ENCODE measurements at regions not wholly inside any gene's neighbourhood (a gene's known extent, or its start where the extent isn't known, plus 50 kb on each side); places are given as distances from the start of the nearest gene placed in this dataset.

DNA sequence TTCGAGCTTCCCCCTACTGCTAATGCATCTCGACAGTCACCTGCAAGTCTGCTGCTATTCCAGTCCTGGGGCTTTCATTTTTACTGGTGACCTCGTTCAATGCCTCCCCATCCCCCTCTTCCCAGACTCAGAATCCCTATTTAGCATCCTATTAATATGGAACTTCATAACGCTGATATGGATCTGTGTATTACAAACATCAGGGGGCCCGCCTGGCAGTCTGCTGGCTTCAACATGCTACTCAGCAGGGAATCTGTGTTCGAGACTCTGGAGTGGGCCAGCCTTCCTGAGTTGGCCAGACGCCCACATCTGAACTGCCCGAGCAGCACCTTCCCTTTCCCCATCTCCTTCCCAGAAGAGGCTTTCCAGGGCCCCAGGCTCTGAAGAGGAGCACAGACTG is 173.9 kb upstream of the PPARGC1A start:
- POLR2A ChIA-PET (ENCODE audit: partially characterized antibody): no interaction called here
- Mint-ChIP-seq H3K4me1 (no peaks in the 10 kb centered on the region), H3K27ac (no peak overlapping the region), H3K36me3 (no peaks in the 10 kb centered on the region), H3K9me3 (peaks cover 0 to 9% (median 1%) of the 10 kb centered on the region in 8 donors), H3K4me3 (no peak overlapping the region), H3K27me3 (no peaks in the 10 kb centered on the region)
- Histone ChIP-seq H3K4me1 (ENCODE audit: insufficient read depth, low read length) (no peaks in the 10 kb centered on the region), H3K27me3 (ENCODE audit: insufficient read depth, low read length) (no peaks in the 10 kb centered on the region), H3K9me3 (ENCODE audit: control insufficient read depth in 1 of 2, low read length in 2 of 2) (no peaks in the 10 kb centered on the region), H3K36me3 (ENCODE audit: insufficient read depth, low read length) (no peaks in the 10 kb centered on the region), H3K27ac (ENCODE audit: low read depth, low read length) (no peak overlapping the region), H3K4me3 (ENCODE audit: low read length in 2 of 2) (no peak overlapping the region)
- CTCF ChIA-PET (ENCODE audit: partially characterized antibody): no interaction called here
- no peak for DNase-seq
- intact Hi-C loops (cut with micrococcal nuclease): no loop called here

DNA sequence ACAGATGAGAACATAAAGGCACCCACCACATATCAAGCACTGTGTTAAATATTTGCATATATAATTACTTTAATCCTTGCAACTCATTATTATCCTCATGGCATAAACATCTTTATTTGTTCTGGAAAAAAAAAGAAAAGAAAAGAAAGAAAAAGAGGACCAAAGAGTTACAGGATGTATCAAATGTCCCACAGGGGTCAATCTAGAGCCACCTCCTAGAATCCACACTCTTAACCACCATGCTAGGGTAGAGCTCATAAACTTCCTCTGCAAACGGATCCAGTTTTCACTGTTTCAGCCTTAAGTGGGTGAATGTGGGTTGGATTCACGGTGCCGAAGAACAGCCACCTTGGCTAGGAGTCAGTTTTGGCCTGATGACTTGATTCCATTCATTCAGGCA is 171.1 kb upstream of the PPARGC1A start:
- ChIA-PET POLR2A (ENCODE audit: partially characterized antibody) (no interaction called here), CTCF (ENCODE audit: partially characterized antibody) (no interaction called here)
- Histone ChIP-seq H3K9me3 (ENCODE audit: control insufficient read depth in 1 of 2, low read length in 2 of 2) (no peaks in the 10 kb centered on the region), H3K4me1 (ENCODE audit: insufficient read depth, low read length) (no peaks in the 10 kb centered on the region), H3K27ac (ENCODE audit: low read depth, low read length) (no peak overlapping the region), H3K36me3 (ENCODE audit: insufficient read depth, low read length) (no peaks in the 10 kb centered on the region), H3K27me3 (ENCODE audit: insufficient read depth, low read length) (no peaks in the 10 kb centered on the region), H3K4me3 (ENCODE audit: low read length in 2 of 2) (no peak overlapping the region)
- no peak for DNase-seq
- Mint-ChIP-seq H3K27me3 (no peaks in the 10 kb centered on the region), H3K4me3 (no peak overlapping the region), H3K36me3 (no peaks in the 10 kb centered on the region), H3K9me3 (peaks cover 0 to 6% (median 2%) of the 10 kb centered on the region in 8 donors), H3K4me1 (no peaks in the 10 kb centered on the region), H3K27ac (no peak overlapping the region)
- intact Hi-C loops (cut with micrococcal nuclease): no loop called here

DNA sequence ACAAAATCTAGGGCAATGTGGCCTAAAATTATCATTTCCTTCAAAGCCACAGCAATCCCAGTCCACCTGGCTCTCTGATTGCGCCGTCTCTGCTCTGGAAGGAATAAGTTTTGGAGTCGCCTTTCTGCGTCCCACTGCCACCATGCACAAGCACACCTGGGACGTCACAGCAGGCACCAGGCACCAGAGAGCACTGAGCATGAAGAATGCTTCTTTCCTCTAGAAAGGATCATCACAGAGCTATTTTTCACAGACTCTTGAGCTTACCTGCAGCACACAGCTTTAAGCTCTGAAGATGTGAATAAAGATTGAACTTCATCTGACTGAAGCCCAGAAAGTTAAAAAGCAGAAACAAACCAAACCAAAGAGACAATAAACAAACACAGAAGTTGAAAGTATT is 170.0 kb upstream of the PPARGC1A start:
- Histone ChIP-seq H3K9me3 (ENCODE audit: control insufficient read depth in 1 of 2, low read length in 2 of 2) (no peaks in the 10 kb centered on the region), H3K4me1 (ENCODE audit: insufficient read depth, low read length) (no peaks in the 10 kb centered on the region), H3K27me3 (ENCODE audit: insufficient read depth, low read length) (no peaks in the 10 kb centered on the region), H3K36me3 (ENCODE audit: insufficient read depth, low read length) (no peaks in the 10 kb centered on the region), H3K4me3 (ENCODE audit: low read length in 2 of 2) (no peak overlapping the region), H3K27ac (ENCODE audit: low read depth, low read length) (no peak overlapping the region)
- H3K27ac Mint-ChIP-seq: no peak overlapping the region
- ChIA-PET POLR2A (ENCODE audit: partially characterized antibody) (no interaction called here), CTCF (ENCODE audit: partially characterized antibody) (no interaction called here)
- no peak for DNase-seq
- H3K27me3 Mint-ChIP-seq: no peaks in the 10 kb centered on the region
- H3K36me3 Mint-ChIP-seq: no peaks in the 10 kb centered on the region
- intact Hi-C loops (cut with micrococcal nuclease): no loop called here
- no peak overlapping the region for H3K4me3 Mint-ChIP-seq
- H3K4me1 Mint-ChIP-seq: no peaks in the 10 kb centered on the region
- H3K9me3 Mint-ChIP-seq: peaks cover 0 to 6% (median 2%) of the 10 kb centered on the region in 8 donors

DNA sequence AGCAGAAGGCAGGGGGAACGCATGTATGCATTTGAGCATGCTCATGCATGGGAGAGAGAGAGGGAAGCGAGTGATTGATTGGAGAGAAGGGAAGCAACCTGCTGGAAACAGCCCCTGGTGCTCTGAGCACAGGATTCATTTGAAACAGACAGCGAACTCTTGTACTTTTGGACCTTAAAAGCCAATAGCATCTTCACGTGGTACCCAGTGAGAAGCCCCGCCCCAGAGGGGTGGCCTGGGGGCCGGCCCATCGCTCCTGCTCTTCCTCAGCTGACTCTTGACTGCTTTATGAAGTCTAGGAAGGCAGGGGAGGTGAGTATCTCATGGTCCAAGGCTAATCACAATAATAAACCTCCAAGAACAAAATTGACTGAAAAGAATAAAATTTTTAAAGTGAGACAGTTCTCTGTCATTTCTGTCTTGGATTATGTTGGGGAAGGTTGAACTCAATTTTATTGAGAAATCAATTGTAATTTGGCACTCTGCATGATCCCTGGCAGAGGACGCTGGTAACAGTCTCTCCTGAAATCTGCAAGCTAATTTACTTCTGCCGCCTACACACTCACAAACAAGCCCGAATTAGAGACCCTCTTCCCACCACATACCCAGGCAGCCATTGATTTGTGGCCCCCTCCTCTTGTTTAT is 168.2 kb upstream of the PPARGC1A start:
- intact Hi-C loops (cut with micrococcal nuclease): no loop called here
- H3K27ac Mint-ChIP-seq: no peak overlapping the region
- no peak overlapping the region for H3K27ac ChIP-seq (ENCODE audit: low read depth, low read length)
- H3K4me3 Mint-ChIP-seq: no peak overlapping the region
- ChIA-PET CTCF (ENCODE audit: partially characterized antibody) (no interaction called here), POLR2A (ENCODE audit: partially characterized antibody) (no interaction called here)
- H3K4me1 Mint-ChIP-seq: no peaks in the 10 kb centered on the region
- H3K9me3 ChIP-seq (ENCODE audit: control insufficient read depth in 1 of 2, low read length in 2 of 2): no peaks in the 10 kb centered on the region
- H3K9me3 Mint-ChIP-seq: peaks cover 0 to 7% (median 1%) of the 10 kb centered on the region in 8 donors
- no peaks in the 10 kb centered on the region for H3K4me1 ChIP-seq (ENCODE audit: insufficient read depth, low read length)
- H3K4me3 ChIP-seq (ENCODE audit: low read length in 2 of 2): no peak overlapping the region
- no peaks in the 10 kb centered on the region for H3K36me3 ChIP-seq (ENCODE audit: insufficient read depth, low read length)
- no peaks in the 10 kb centered on the region for H3K27me3 ChIP-seq (ENCODE audit: insufficient read depth, low read length)
- H3K36me3 Mint-ChIP-seq: no peaks in the 10 kb centered on the region
- no peaks in the 10 kb centered on the region for H3K27me3 Mint-ChIP-seq
- no peak for DNase-seq

DNA sequence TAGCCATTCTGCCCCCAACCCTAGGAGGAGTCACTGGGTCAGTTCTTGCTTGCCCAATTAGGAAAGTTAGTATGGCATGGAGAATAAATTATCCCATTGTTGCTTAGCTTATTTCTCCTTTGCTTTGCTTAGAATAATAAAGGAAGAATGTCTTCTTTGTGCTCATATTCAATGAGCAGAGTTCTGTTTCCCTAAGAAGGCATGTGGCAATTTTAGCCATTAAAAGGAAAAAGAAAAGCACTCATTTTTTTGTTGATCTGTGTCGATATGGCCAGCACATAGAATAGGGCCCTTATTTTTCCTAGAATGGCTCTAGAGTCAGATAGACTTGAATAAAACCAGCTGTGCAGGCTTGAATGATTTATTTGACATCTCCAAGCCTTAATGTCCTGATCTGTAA is 166.4 kb upstream of the PPARGC1A start:
- Mint-ChIP-seq H3K9me3 (peaks cover 0 to 6% (median 0%) of the 10 kb centered on the region in 8 donors), H3K27me3 (no peaks in the 10 kb centered on the region), H3K4me1 (no peaks in the 10 kb centered on the region), H3K27ac (no peak overlapping the region), H3K36me3 (no peaks in the 10 kb centered on the region), H3K4me3 (no peak overlapping the region)
- no peaks in the 10 kb centered on the region for H3K9me3 ChIP-seq (ENCODE audit: control insufficient read depth in 1 of 2, low read length in 2 of 2)
- DNase-seq: no peak
- H3K4me1 ChIP-seq (ENCODE audit: insufficient read depth, low read length): no peaks in the 10 kb centered on the region
- H3K27ac ChIP-seq (ENCODE audit: low read depth, low read length): no peak overlapping the region
- intact Hi-C loops (cut with micrococcal nuclease): no loop called here
- H3K4me3 ChIP-seq (ENCODE audit: low read length in 2 of 2): no peak overlapping the region
- CTCF ChIA-PET (ENCODE audit: partially characterized antibody): no interaction called here
- no peaks in the 10 kb centered on the region for H3K36me3 ChIP-seq (ENCODE audit: insufficient read depth, low read length)
- no peaks in the 10 kb centered on the region for H3K27me3 ChIP-seq (ENCODE audit: insufficient read depth, low read length)
- POLR2A ChIA-PET (ENCODE audit: partially characterized antibody): no interaction called here

DNA sequence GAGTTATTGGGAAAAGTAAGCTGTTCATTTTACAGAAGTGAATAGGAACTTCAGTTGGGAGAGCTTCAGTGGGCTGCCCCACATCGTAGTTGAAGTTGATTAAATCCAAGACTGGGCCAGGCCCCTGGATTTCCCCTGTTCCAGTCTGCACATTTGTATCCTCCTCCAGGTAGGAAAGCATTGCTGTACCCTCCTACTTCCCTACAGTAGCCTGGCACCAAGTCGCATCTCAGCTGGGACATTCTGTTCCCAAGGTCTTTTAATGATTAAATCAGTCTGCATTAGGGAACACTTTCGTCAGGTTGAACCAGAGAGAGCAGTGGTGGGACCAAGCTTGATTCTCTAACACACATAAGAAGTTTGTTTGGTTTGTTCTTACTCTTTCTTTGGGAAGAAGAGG is 165.8 kb upstream of the PPARGC1A start:
- Mint-ChIP-seq H3K27me3 (no peaks in the 10 kb centered on the region), H3K36me3 (no peaks in the 10 kb centered on the region), H3K27ac (no peak overlapping the region), H3K4me3 (no peak overlapping the region), H3K9me3 (peaks cover 0 to 7% (median 0%) of the 10 kb centered on the region in 8 donors), H3K4me1 (no peaks in the 10 kb centered on the region)
- Histone ChIP-seq H3K27me3 (ENCODE audit: insufficient read depth, low read length) (no peaks in the 10 kb centered on the region), H3K27ac (ENCODE audit: low read depth, low read length) (no peak overlapping the region), H3K4me1 (ENCODE audit: insufficient read depth, low read length) (no peaks in the 10 kb centered on the region), H3K9me3 (ENCODE audit: control insufficient read depth in 1 of 2, low read length in 2 of 2) (no peaks in the 10 kb centered on the region), H3K36me3 (ENCODE audit: insufficient read depth, low read length) (no peaks in the 10 kb centered on the region), H3K4me3 (ENCODE audit: low read length in 2 of 2) (no peak overlapping the region)
- intact Hi-C loops (cut with micrococcal nuclease): no loop called here
- ChIA-PET CTCF (ENCODE audit: partially characterized antibody) (no interaction called here), POLR2A (ENCODE audit: partially characterized antibody) (no interaction called here)
- no peak for DNase-seq

DNA sequence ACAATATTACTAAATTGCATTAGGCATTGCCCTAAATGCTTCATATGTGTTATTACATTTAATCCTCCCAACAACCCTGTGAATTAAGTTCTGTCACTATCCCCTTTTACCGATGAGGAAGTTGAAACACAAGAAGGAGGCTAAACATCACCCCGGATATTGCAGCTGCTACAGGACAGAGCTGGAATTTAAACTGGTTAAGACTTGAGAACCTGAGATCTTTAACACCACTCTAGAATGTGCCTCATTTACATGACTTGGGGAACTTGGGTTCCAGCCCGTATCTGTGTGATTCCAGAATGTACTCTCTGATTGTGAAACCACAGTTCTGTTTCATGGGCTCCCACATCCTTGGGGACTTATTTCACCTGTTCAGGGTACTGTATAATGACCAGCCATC is 165.1 kb upstream of the PPARGC1A start:
- no peak overlapping the region for H3K4me3 Mint-ChIP-seq
- H3K27me3 Mint-ChIP-seq: no peaks in the 10 kb centered on the region
- peaks cover 0 to 10% (median 0%) of the 10 kb centered on the region in 8 donors for H3K9me3 Mint-ChIP-seq
- H3K4me1 Mint-ChIP-seq: no peaks in the 10 kb centered on the region
- intact Hi-C loops (cut with micrococcal nuclease): no loop called here
- H3K4me1 ChIP-seq (ENCODE audit: insufficient read depth, low read length): no peaks in the 10 kb centered on the region
- no peaks in the 10 kb centered on the region for H3K27me3 ChIP-seq (ENCODE audit: insufficient read depth, low read length)
- no peak overlapping the region for H3K27ac ChIP-seq (ENCODE audit: low read depth, low read length)
- no peak overlapping the region for H3K4me3 ChIP-seq (ENCODE audit: low read length in 2 of 2)
- H3K27ac Mint-ChIP-seq: no peak overlapping the region
- no peaks in the 10 kb centered on the region for H3K36me3 Mint-ChIP-seq
- no peaks in the 10 kb centered on the region for H3K9me3 ChIP-seq (ENCODE audit: control insufficient read depth in 1 of 2, low read length in 2 of 2)
- DNase-seq: no peak
- H3K36me3 ChIP-seq (ENCODE audit: insufficient read depth, low read length): no peaks in the 10 kb centered on the region
- ChIA-PET CTCF (ENCODE audit: partially characterized antibody) (no interaction called here), POLR2A (ENCODE audit: partially characterized antibody) (no interaction called here)

DNA sequence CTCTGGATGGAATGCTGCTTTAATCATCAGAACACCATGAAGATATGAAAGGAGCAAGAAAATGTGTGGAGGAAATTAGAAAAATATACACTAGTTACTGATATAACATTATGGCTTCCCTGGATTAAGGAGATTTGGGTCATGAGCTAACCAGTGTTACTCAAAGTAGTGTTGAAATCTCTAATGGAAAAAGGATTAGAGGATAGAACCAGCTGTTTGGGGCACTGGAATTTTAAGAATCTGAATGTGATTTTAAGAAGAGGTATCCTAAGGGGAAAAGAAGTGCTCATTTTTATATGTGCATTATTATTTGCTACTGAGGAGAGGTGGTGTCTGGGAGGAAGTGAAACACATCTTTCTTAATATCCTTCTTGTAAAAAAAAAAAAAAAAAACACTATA is 164.1 kb upstream of the PPARGC1A start:
- ChIA-PET CTCF (ENCODE audit: partially characterized antibody) (no interaction called here), POLR2A (ENCODE audit: partially characterized antibody) (no interaction called here)

More for the DNA sequence above, 164.1 kb upstream of the PPARGC1A start:
- Mint-ChIP-seq H3K36me3 (no peaks in the 10 kb centered on the region), H3K9me3 (peaks cover 0 to 10% (median 0%) of the 10 kb centered on the region in 8 donors), H3K4me3 (no peak overlapping the region), H3K27ac (no peak overlapping the region), H3K27me3 (no peaks in the 10 kb centered on the region), H3K4me1 (no peaks in the 10 kb centered on the region)
- no peak for DNase-seq
- Histone ChIP-seq H3K27me3 (ENCODE audit: insufficient read depth, low read length) (no peaks in the 10 kb centered on the region), H3K27ac (ENCODE audit: low read depth, low read length) (no peak overlapping the region), H3K4me1 (ENCODE audit: insufficient read depth, low read length) (no peaks in the 10 kb centered on the region), H3K36me3 (ENCODE audit: insufficient read depth, low read length) (no peaks in the 10 kb centered on the region), H3K4me3 (ENCODE audit: low read length in 2 of 2) (no peak overlapping the region), H3K9me3 (ENCODE audit: control insufficient read depth in 1 of 2, low read length in 2 of 2) (no peaks in the 10 kb centered on the region)
- intact Hi-C loops (cut with micrococcal nuclease): no loop called here

Measured in CD4-positive, alpha-beta memory T cell (primary cell).